Vagina (tissue), 2 donors: ENCODE measurements at regions not wholly inside any gene's neighbourhood (a gene's known extent, or its start where the extent isn't known, plus 50 kb on each side); places are given as distances from the start of the nearest gene placed in this dataset.

Experiments
- DNase-seq, 2 donors: peaks; one replicate each; pipeline ENCODE4 v3.0.0-alpha.2; 2017; ENCODE audit errors: extremely low spot score in 2 of 2
- H3K27ac ChIP-seq: fragments of 200-600 bp; sonication (generic); one replicate; pipeline ENCODE4 v1.5.1; 2019
- H3K27me3 ChIP-seq: fragments of 200-600 bp; sonication (generic); one replicate; pipeline ENCODE4 v1.5.1; 2019
- H3K36me3 ChIP-seq, 2 donors: fragments of 200-600 bp; sonication (generic); one replicate each; pipeline ENCODE4 v1.5.1; 2017 to 2019
- H3K4me1 ChIP-seq: fragments of 200-600 bp; sonication (generic); one replicate; pipeline ENCODE4 v1.5.1; 2019
- H3K4me3 ChIP-seq, 2 donors: fragments of 200-600 bp; sonication (generic); 1 replicate in 1 of 2; 2 replicates in 1 of 2; pipeline ENCODE4 v1.5.1; 2016 to 2019
- H3K9me3 ChIP-seq: fragments of 200-600 bp; sonication (generic); one replicate; pipeline ENCODE4 v1.5.1; 2019
- POLR2A ChIP-seq, 2 donors: fragments of 450-650 bp; IDR thresholded peaks; one replicate each; pipeline ENCODE4 v1.6.1; 2017; ENCODE audit warnings: antibody characterized with exemption in 2 of 2, mild to moderate bottlenecking in 2 of 2, moderate library complexity in 2 of 2
- POLR2AphosphoS5 ChIP-seq, 2 donors: sonication (generic); formaldehyde crosslinking; IDR thresholded peaks; one replicate each; pipeline ENCODE4 v1.9.0; 2017; ENCODE audit warnings: antibody characterized with exemption in 2 of 2, mild to moderate bottlenecking in 2 of 2, low read depth in 1 of 2; ENCODE audit not compliant: insufficient read depth in 1 of 2
- intact Hi-C: fragments of 100-400 bp; cut with DNase I; formaldehyde crosslinking; loops from one replicate; pipeline ENCODE4 v1.15.1; 2023
- TF ChIP-seq, protein P1 (sequence below), 3 experiments: fragments of 450-650 bp in 2 of 3; fragments of 200-600 bp in 1 of 3; sonication (generic) in 1 of 3; IDR thresholded peaks; one replicate each; pipeline ENCODE4 v1.5.1; 2017 to 2019; ENCODE audit warnings: antibody characterized with exemption in 3 of 3, mild to moderate bottlenecking in 2 of 3, moderate library complexity in 2 of 3

DNA sequence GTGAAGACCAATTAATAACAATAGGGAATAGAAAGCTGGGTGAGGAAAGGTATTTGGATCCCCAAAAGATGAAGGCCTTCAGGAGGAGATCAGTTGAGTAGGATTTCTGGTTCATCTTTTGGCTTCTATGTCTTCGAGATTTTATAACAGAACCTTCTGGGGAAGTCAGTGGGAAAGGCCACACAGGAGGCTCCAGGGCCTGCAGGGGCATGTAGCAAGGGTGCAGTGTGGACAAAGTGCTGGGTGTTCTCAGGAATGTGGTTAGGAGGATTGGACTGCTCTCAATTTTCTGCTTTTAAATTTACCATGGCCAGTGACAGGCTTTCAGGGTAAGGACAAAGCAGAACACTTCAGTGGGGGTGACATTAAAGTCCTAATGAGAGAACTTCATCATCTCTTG lies 378.0 kb downstream of the CCSER2 start:
- H3K27me3 ChIP-seq = no peaks in the 10 kb centered on the region
- TF ChIP-seq, protein P1, sequence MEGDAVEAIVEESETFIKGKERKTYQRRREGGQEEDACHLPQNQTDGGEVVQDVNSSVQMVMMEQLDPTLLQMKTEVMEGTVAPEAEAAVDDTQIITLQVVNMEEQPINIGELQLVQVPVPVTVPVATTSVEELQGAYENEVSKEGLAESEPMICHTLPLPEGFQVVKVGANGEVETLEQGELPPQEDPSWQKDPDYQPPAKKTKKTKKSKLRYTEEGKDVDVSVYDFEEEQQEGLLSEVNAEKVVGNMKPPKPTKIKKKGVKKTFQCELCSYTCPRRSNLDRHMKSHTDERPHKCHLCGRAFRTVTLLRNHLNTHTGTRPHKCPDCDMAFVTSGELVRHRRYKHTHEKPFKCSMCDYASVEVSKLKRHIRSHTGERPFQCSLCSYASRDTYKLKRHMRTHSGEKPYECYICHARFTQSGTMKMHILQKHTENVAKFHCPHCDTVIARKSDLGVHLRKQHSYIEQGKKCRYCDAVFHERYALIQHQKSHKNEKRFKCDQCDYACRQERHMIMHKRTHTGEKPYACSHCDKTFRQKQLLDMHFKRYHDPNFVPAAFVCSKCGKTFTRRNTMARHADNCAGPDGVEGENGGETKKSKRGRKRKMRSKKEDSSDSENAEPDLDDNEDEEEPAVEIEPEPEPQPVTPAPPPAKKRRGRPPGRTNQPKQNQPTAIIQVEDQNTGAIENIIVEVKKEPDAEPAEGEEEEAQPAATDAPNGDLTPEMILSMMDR (IDR thresholded peaks at IDR 0.05) = no peak
- TF ChIP-seq POLR2A (IDR thresholded peaks at IDR 0.05) = no peak
- no peak for TF ChIP-seq POLR2AphosphoS5 (IDR thresholded peaks at IDR 0.05; ENCODE audit: insufficient read depth in 1 of 2, low read depth in 1 of 2)
- no peak overlapping the region for H3K27ac ChIP-seq
- no peaks in the 10 kb centered on the region for H3K4me1 ChIP-seq
- DNase-seq = no peak
- intact Hi-C loops = no loop called here
- no peaks in the 10 kb centered on the region for H3K9me3 ChIP-seq
- H3K36me3 ChIP-seq = no peaks in the 10 kb centered on the region
- no peak overlapping the region for H3K4me3 ChIP-seq

DNA sequence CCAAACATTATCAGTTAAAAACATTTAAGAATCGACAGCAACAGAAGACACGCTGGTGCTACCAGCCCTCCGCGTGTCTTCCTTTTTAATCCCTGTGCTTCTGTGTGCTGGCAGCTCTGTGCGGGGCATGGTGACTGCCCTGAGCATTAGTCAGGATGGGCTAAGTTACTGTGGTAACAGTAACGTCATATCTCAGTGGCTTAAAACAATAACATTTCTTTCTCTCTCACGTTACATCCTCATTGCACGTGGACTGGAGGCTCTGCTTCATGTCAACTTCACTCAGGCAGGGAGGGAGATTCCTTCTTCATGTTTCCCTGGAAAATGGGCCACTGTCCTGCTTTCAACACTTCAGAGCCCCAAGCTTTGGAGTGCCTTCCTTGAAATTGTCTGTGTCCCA lies 378.5 kb downstream of the CCSER2 start:
- Histone ChIP-seq H3K9me3 (no peaks in the 10 kb centered on the region), H3K4me1 (no peaks in the 10 kb centered on the region), H3K36me3 (no peaks in the 10 kb centered on the region), H3K27ac (no peak overlapping the region), H3K4me3 (no peak overlapping the region), H3K27me3 (no peaks in the 10 kb centered on the region)
- intact Hi-C loops = no loop called here
- TF ChIP-seq, protein P1 (IDR thresholded peaks at IDR 0.05) = no peak
- no peak for TF ChIP-seq POLR2A (IDR thresholded peaks at IDR 0.05)
- no peak for TF ChIP-seq POLR2AphosphoS5 (IDR thresholded peaks at IDR 0.05; ENCODE audit: insufficient read depth in 1 of 2, low read depth in 1 of 2)
- DNase-seq = peak in 1 of 2 donors; percentile 47

DNA sequence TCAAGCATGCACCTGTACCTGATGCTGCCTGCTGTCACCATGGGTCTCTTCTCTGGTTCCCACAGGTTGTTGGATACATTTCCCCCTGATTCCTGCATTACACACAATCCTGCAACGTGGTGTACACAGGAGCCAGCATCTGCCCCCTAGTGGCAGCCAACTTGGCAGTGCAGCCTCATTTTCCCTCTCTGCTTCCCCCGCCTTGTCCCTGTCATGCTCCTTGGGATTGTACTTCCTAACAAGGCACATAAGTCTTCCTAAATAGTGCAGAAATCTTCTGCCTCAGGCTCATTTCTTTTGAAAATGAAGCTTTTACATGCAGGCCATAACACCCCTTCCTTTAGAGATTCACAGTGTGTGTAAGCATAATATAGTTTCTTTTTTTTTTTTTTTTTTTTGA lies 387.5 kb downstream of the CCSER2 start:
- intact Hi-C loops = no loop called here
- no peaks in the 10 kb centered on the region for H3K36me3 ChIP-seq
- H3K9me3 ChIP-seq = no peaks in the 10 kb centered on the region
- H3K4me3 ChIP-seq = no peak overlapping the region
- TF ChIP-seq POLR2A (IDR thresholded peaks at IDR 0.05) (no peak), POLR2AphosphoS5 (IDR thresholded peaks at IDR 0.05; ENCODE audit: insufficient read depth in 1 of 2, low read depth in 1 of 2) (no peak)
- TF ChIP-seq, protein P1 (IDR thresholded peaks at IDR 0.05) = no peak
- no peaks in the 10 kb centered on the region for H3K4me1 ChIP-seq
- no peaks in the 10 kb centered on the region for H3K27me3 ChIP-seq
- no peak overlapping the region for H3K27ac ChIP-seq
- no peak for DNase-seq

DNA sequence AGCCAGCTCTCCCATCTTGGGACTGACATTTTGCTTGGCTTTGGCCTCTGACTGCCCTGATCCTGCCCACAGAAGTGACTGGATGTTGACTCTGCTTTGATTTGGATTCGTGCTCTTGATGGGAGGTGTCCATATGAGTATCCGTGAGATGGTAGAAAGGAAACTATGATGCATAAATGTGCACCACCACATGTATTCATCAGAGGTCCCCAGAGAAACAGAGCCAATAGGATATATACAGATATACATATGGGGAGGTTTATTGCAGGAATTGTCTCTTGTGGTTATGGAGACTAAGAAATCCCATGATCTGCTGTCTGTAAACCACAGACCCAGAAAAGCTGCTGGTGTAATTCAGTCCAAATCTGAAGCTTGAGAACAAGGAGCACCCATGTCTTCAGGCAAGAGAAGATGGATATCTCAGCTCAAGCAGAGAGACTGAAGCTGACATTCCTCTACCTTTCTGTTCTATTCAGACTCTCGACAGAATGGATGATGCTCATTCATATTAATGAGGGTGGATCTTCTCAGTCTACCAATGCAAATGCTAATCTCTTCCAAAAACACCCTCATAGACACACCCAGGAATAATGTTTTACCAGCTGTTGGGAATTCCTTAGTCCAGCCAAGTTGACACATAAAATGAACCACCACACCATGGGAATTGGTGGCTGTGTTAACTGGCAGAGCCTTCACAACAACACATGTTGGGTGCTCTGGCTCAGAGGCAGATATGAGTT lies 390.7 kb downstream of the CCSER2 start:
- Histone ChIP-seq H3K36me3 (no peaks in the 10 kb centered on the region), H3K4me3 (no peak overlapping the region), H3K27me3 (no peaks in the 10 kb centered on the region), H3K27ac (no peak overlapping the region), H3K9me3 (no peaks in the 10 kb centered on the region), H3K4me1 (no peaks in the 10 kb centered on the region)
- TF ChIP-seq, protein P1 (IDR thresholded peaks at IDR 0.05) = no peak
- no peak for TF ChIP-seq POLR2AphosphoS5 (IDR thresholded peaks at IDR 0.05; ENCODE audit: insufficient read depth in 1 of 2, low read depth in 1 of 2)
- no peak for TF ChIP-seq POLR2A (IDR thresholded peaks at IDR 0.05)
- intact Hi-C loops = no loop called here
- DNase-seq = no peak

DNA sequence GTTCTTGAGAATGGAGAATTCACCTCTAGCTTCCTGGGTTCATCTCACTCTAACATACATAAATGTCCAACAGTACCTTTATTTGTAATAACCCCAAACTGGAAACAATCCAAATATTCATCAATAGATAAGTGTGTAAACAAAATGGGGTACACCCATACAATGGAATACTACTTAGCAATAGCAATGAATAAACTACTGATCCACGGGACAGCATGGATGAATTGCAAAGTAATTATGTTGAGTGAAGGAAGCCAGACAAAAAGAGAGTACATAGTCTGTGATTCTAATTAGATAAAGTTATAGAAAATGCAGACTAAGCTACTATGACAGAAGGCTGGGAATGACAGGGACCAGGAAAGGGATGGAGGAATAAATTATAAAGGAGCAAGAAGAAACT lies 391.3 kb downstream of the CCSER2 start:
- Histone ChIP-seq H3K4me3 (no peak overlapping the region), H3K27me3 (no peaks in the 10 kb centered on the region), H3K36me3 (no peaks in the 10 kb centered on the region), H3K27ac (no peak overlapping the region), H3K4me1 (no peaks in the 10 kb centered on the region), H3K9me3 (no peaks in the 10 kb centered on the region)
- DNase-seq = no peak
- intact Hi-C loops = no loop called here
- TF ChIP-seq POLR2AphosphoS5 (IDR thresholded peaks at IDR 0.05; ENCODE audit: insufficient read depth in 1 of 2, low read depth in 1 of 2) (no peak), POLR2A (IDR thresholded peaks at IDR 0.05) (no peak)
- TF ChIP-seq, protein P1 (IDR thresholded peaks at IDR 0.05) = no peak
